Kidney glomerular epithelial cell (primary cell): ENCODE measurements at regions not wholly inside any gene's neighbourhood (a gene's known extent, or its start where the extent isn't known, plus 50 kb on each side); places are given as distances from the start of the nearest gene placed in this dataset.
A peak's percentile ranks its signal among the peaks of the same experiment; 100 is the strongest.

ENCODE experiments used
- DNase-seq: peaks from one replicate; lab custom pipeline; 2025; lab: John Stamatoyannopoulos, UW

- no peak for DNase-seq
Observed at GRCh38 chr12:3991798-3992580, 118.8 kb upstream of the PARP11 start.

GRCh38 chr12:3990501-3991280, 117.5 kb upstream of the PARP11 start:
- DNase-seq: no peak

GRCh38 chr12:3989218-3989550, 116.0 kb upstream of the PARP11 start:
- no peak for DNase-seq

GRCh38 chr12:3988519-3989217, 115.5 kb upstream of the PARP11 start:
- peak; percentile 57 for DNase-seq

GRCh38 chr12:3987571-3987970, 114.4 kb upstream of the PARP11 start:
- peak; percentile 57 for DNase-seq

GRCh38 chr12:3980504-3981272, 107.5 kb upstream of the PARP11 start:
- DNase-seq: no peak

GRCh38 chr12:3977621-3978020, 104.4 kb upstream of the PARP11 start:
- no peak for DNase-seq

GRCh38 chr12:3976351-3976938, 103.2 kb upstream of the PARP11 start:
- DNase-seq: no peak

- no peak for DNase-seq
Observed at GRCh38 chr12:3975652-3976051, 102.5 kb upstream of the PARP11 start.

- no peak for DNase-seq
Observed at GRCh38 chr12:3974883-3975282, 101.7 kb upstream of the PARP11 start.

- DNase-seq: no peak
Observed at GRCh38 chr12:3973973-3974644, 100.9 kb upstream of the PARP11 start.

- no peak for DNase-seq
Observed at GRCh38 chr12:3973269-3973884, 100.2 kb upstream of the PARP11 start.

GRCh38 chr12:3972576-3972975, 99.4 kb upstream of the PARP11 start:
- no peak for DNase-seq

- DNase-seq: no peak
Observed at GRCh38 chr12:3968523-3968922, 95.3 kb upstream of the PARP11 start.

- no peak for DNase-seq
Observed at GRCh38 chr12:3967556-3968160, 94.5 kb upstream of the PARP11 start.

GRCh38 chr12:3966376-3966775, 93.2 kb upstream of the PARP11 start:
- no peak for DNase-seq

- DNase-seq: no peak
Observed at GRCh38 chr12:3965046-3965445, 91.8 kb upstream of the PARP11 start.

GRCh38 chr12:3964439-3964838, 91.2 kb upstream of the PARP11 start:
- no peak for DNase-seq

- no peak for DNase-seq
Observed at GRCh38 chr12:3962631-3963483, 89.7 kb upstream of the PARP11 start.
